ENCODE measurements at regions not wholly inside any gene's neighbourhood (a gene's known extent, or its start where the extent isn't known, plus 50 kb on each side); places are given as distances from the start of the nearest gene placed in this dataset.

DNA sequence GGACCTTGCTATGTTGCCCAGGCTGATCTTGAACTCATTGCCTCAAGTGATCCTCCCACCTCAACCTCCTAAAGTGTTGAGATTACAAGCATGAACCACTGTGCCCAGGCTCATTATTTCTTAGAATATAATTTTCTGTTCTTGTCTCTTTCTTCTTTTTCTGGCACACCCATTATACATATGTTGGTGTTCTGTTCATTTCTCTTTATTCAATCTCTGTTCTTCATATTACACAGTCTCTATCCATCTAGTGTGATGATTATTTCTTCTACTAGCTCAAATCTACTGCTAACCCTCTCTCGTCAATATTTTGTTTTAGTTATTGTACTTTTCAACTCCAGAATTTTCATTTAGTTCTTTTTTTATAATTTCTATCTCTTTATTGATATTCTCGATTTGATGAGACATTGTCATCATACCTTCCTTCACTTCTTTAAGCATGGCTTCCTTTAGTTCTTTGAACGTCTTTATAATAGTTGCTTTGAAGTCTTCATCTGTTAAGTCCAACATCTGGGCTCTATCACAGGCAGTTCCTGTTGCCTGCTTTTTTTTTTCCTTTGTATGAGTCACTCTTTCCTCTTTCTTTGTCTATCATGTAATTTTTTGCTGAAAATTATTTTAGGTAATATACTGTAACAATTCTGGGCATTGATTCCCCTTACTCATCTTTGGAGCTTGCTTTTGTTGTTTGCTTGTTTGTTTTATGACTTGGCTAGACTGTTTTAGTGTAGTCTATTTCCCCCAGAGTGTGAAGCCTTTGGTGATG lies 196.4 kb upstream of the NABP1 start:
- Histone ChIP-seq H3K9me2 (ENCODE audit: low read depth, low read length) (no peaks in the 10 kb centered on the region), H4K20me1 (ENCODE audit: insufficient read depth, low read length) (no peaks in the 10 kb centered on the region), H3K36me3 (ENCODE audit: insufficient read depth, low read length) (no peaks in the 10 kb centered on the region), H3K9ac (ENCODE audit: low read length) (no peak overlapping the region), H3F3A (ENCODE audit: insufficient read depth, low read length) (no peaks in the 10 kb centered on the region), H3K27me3 (ENCODE audit: insufficient read depth, low read length) (0 out of 2 replicates have a peak, but pooled peaks cover 3% of the 10 kb centered on the region), H3K79me2 (ENCODE audit: insufficient read depth, low read length) (no peaks in the 10 kb centered on the region), H3K4me2 (ENCODE audit: low read length) (no peak overlapping the region), H3K9me3 (ENCODE audit: low read length) (0 out of 2 replicates have a peak, but pooled peaks cover 2% of the 10 kb centered on the region), H3K4me3 (ENCODE audit: low read depth, low read length, poor library complexity, severe bottlenecking) (no peak overlapping the region), H3K4me1 (ENCODE audit: insufficient read depth, low read length, severe bottlenecking) (no peaks in the 10 kb centered on the region), H2AFZ (ENCODE audit: low read length) (no peak overlapping the region), H3K27ac (ENCODE audit: low read depth, low read length, poor library complexity, severe bottlenecking) (no peak overlapping the region)
- no peak for TF ChIP-seq EZH2 (IDR thresholded peaks at IDR 0.05; ENCODE audit: borderline replicate concordance, low read length)
- TF ChIP-seq, protein P1, sequence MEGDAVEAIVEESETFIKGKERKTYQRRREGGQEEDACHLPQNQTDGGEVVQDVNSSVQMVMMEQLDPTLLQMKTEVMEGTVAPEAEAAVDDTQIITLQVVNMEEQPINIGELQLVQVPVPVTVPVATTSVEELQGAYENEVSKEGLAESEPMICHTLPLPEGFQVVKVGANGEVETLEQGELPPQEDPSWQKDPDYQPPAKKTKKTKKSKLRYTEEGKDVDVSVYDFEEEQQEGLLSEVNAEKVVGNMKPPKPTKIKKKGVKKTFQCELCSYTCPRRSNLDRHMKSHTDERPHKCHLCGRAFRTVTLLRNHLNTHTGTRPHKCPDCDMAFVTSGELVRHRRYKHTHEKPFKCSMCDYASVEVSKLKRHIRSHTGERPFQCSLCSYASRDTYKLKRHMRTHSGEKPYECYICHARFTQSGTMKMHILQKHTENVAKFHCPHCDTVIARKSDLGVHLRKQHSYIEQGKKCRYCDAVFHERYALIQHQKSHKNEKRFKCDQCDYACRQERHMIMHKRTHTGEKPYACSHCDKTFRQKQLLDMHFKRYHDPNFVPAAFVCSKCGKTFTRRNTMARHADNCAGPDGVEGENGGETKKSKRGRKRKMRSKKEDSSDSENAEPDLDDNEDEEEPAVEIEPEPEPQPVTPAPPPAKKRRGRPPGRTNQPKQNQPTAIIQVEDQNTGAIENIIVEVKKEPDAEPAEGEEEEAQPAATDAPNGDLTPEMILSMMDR (IDR thresholded peaks at IDR 0.05; ENCODE audit: low read length) = no peak

DNA sequence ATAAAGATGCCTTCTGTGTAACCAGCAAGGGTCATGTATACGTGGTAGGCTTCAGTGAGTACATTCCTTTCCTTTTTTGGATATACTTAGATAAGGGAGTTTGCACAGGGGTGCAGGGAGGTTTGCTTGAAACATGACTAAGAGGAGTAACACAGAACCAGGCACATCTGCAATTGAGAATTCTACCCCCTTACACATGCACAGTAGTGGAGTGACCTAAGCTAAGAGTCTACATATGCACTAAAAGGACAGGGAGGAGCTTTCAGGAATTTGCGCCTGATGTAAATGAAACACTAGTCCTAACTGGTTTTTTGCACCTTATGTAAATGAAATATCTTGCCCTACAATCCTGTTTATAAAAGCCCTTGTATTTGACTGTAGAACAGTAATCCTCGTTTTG lies 194.8 kb upstream of the NABP1 start:
- no peaks in the 10 kb centered on the region for H4K20me1 ChIP-seq (ENCODE audit: insufficient read depth, low read length)
- H3K9me3 ChIP-seq (ENCODE audit: low read length) = 0 out of 2 replicates have a peak, but pooled peaks cover 2% of the 10 kb centered on the region
- no peaks in the 10 kb centered on the region for H3F3A ChIP-seq (ENCODE audit: insufficient read depth, low read length)
- no peak overlapping the region for H2AFZ ChIP-seq (ENCODE audit: low read length)
- H3K36me3 ChIP-seq (ENCODE audit: insufficient read depth, low read length) = no peaks in the 10 kb centered on the region
- no peaks in the 10 kb centered on the region for H3K4me1 ChIP-seq (ENCODE audit: insufficient read depth, low read length, severe bottlenecking)
- no peak overlapping the region for H3K4me3 ChIP-seq (ENCODE audit: low read depth, low read length, poor library complexity, severe bottlenecking)
- H3K4me2 ChIP-seq (ENCODE audit: low read length) = no peak overlapping the region
- H3K9me2 ChIP-seq (ENCODE audit: low read depth, low read length) = no peaks in the 10 kb centered on the region
- no peak overlapping the region for H3K9ac ChIP-seq (ENCODE audit: low read length)
- H3K27me3 ChIP-seq (ENCODE audit: insufficient read depth, low read length) = 0 out of 2 replicates have a peak, but pooled peaks cover 3% of the 10 kb centered on the region
- TF ChIP-seq, protein P1 (IDR thresholded peaks at IDR 0.05; ENCODE audit: low read length) = no peak
- no peak for TF ChIP-seq EZH2 (IDR thresholded peaks at IDR 0.05; ENCODE audit: borderline replicate concordance, low read length)
- H3K79me2 ChIP-seq (ENCODE audit: insufficient read depth, low read length) = no peaks in the 10 kb centered on the region
- no peak overlapping the region for H3K27ac ChIP-seq (ENCODE audit: low read depth, low read length, poor library complexity, severe bottlenecking)

DNA sequence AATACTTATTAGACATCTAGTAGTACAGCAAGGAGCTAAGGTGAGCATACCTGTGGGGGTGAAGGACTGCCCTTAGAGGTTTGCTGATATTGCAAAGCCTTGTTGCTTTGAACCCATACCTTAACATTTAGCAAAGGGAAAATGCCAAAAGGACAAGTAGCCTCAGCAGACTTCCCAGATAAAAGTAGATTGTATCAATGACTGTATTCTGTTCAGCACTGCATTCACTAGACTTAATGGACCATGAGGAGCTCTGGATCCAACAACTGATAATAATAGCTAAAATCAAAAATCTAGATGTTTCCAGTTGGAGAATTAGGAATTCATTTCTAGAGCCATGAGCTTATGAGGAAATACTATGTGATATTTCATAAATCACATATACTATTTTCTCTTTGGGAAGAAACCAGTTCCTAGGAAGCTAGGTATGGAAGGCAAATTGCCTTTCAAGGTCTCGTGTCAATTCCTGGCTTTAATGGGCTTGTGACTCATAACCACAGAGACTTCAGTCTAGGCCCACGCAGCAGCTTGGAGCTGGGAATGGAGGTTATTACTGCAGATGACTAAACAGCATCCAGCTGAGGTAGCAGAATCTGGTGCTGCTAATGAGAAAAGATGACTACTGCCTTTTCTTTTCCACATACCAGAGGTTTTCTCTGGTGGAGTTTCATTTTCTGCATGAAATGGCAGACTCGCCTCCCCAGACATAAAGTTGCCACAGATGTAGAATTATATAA lies 191.2 kb upstream of the NABP1 start:
- no peaks in the 10 kb centered on the region for H3K79me2 ChIP-seq (ENCODE audit: insufficient read depth, low read length)
- no peak overlapping the region for H2AFZ ChIP-seq (ENCODE audit: low read length)
- H3K9me2 ChIP-seq (ENCODE audit: low read depth, low read length) = no peaks in the 10 kb centered on the region
- H3K9ac ChIP-seq (ENCODE audit: low read length) = no peak overlapping the region
- no peak overlapping the region for H3K27ac ChIP-seq (ENCODE audit: low read depth, low read length, poor library complexity, severe bottlenecking)
- H3K4me1 ChIP-seq (ENCODE audit: insufficient read depth, low read length, severe bottlenecking) = no peaks in the 10 kb centered on the region
- H3K27me3 ChIP-seq (ENCODE audit: insufficient read depth, low read length) = no peaks in the 10 kb centered on the region
- H3F3A ChIP-seq (ENCODE audit: insufficient read depth, low read length) = no peaks in the 10 kb centered on the region
- H3K4me3 ChIP-seq (ENCODE audit: low read depth, low read length, poor library complexity, severe bottlenecking) = no peak overlapping the region
- H3K9me3 ChIP-seq (ENCODE audit: low read length) = 0 out of 2 replicates have a peak, but pooled peaks cover 2% of the 10 kb centered on the region
- no peaks in the 10 kb centered on the region for H3K36me3 ChIP-seq (ENCODE audit: insufficient read depth, low read length)
- TF ChIP-seq EZH2 (IDR thresholded peaks at IDR 0.05; ENCODE audit: borderline replicate concordance, low read length) = no peak
- TF ChIP-seq, protein P1 (IDR thresholded peaks at IDR 0.05; ENCODE audit: low read length) = no peak
- H4K20me1 ChIP-seq (ENCODE audit: insufficient read depth, low read length) = no peaks in the 10 kb centered on the region
- no peak overlapping the region for H3K4me2 ChIP-seq (ENCODE audit: low read length)
